ENCODE measurements at regions not wholly inside any gene's neighbourhood (a gene's known extent, or its start where the extent isn't known, plus 50 kb on each side); places are given as distances from the start of the nearest gene placed in this dataset.
A peak's percentile ranks its signal among the peaks of the same experiment; 100 is the strongest.

DNA sequence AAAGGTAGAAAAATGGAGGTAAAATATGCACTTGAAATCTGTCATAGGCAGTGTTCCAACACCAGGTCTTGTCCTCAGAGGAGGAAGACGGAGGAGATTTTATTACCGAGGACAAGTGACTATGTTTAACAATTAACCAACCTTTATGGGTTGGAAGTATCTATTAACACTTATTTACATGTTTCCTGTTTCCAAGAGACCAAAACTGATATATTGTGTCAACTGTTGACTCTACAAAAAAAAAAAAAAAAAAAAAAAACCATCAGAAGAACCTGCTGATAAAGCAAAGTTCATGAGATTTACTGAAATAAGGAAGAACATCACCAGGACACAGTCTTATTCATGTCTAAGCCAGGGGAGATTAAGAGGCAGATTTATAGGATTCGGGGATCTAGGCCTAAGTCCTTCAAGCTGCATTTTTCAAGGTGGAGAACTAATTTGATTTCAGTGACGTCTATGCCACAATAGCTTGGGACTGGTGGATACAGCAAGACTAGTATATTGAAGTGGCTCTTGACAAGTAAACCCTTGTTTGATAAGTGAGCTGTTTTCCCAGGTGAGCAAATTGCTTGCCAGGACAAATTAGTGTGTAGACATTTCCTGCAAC, 126.6 kb upstream of the NAA20 start:
- in situ Hi-C loops (cut with HindIII; ENCODE audit: low sequenced_read_pairs): loop anchor here (25.0 kb wide), 1 partner anchor 97 kb away; no protein-coding TSS in a partner anchor
- no peak for DNase-seq (ENCODE audit: low read depth, low spot score)
- H3K4me3 ChIP-seq (ENCODE audit: low read depth, low read length): no peak overlapping the region
- TF ChIP-seq, protein P1, sequence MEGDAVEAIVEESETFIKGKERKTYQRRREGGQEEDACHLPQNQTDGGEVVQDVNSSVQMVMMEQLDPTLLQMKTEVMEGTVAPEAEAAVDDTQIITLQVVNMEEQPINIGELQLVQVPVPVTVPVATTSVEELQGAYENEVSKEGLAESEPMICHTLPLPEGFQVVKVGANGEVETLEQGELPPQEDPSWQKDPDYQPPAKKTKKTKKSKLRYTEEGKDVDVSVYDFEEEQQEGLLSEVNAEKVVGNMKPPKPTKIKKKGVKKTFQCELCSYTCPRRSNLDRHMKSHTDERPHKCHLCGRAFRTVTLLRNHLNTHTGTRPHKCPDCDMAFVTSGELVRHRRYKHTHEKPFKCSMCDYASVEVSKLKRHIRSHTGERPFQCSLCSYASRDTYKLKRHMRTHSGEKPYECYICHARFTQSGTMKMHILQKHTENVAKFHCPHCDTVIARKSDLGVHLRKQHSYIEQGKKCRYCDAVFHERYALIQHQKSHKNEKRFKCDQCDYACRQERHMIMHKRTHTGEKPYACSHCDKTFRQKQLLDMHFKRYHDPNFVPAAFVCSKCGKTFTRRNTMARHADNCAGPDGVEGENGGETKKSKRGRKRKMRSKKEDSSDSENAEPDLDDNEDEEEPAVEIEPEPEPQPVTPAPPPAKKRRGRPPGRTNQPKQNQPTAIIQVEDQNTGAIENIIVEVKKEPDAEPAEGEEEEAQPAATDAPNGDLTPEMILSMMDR (IDR thresholded peaks at IDR 0.05; ENCODE audit: low read depth, low read length): no peak

- DNase-seq (ENCODE audit: low read depth, low spot score): peak; percentile 36
- TF ChIP-seq, protein P1 (IDR thresholded peaks at IDR 0.05; ENCODE audit: low read depth, low read length): no peak
- H3K4me3 ChIP-seq (ENCODE audit: low read depth, low read length): no peak overlapping the region
- in situ Hi-C loops (cut with HindIII; ENCODE audit: low sequenced_read_pairs): loop anchor here (25.0 kb wide), 1 partner anchor 94 kb away; no protein-coding TSS in a partner anchor
Observed at GRCh38 chr20:19893356-19893755, 123.8 kb upstream of the NAA20 start.

DNA sequence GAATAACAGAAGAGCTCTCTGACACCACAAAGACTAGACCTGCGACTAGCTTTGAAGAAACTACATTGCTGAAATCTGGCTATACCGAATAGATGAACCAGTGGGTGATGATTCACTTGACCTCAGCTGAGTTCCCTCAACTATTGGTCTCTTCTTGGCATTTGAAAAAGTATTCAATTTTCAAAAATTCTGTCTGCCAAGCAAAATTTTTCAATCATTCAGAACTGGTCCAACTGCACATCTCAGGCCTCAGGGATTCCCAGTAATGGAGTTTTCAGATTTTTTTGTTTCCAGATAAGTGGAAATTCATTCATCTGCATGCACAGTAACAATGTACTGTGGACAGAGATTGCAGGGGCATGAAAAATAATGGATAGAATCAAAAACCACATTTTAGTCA, 121.4 kb upstream of the NAA20 start:
- in situ Hi-C loops (cut with HindIII; ENCODE audit: low sequenced_read_pairs): loop anchor here (25.0 kb wide), 1 partner anchor 92 kb away; no protein-coding TSS in a partner anchor
- H3K4me3 ChIP-seq (ENCODE audit: low read depth, low read length): no peak overlapping the region
- TF ChIP-seq, protein P1 (IDR thresholded peaks at IDR 0.05; ENCODE audit: low read depth, low read length): no peak
- no peak for DNase-seq (ENCODE audit: low read depth, low spot score)

DNA sequence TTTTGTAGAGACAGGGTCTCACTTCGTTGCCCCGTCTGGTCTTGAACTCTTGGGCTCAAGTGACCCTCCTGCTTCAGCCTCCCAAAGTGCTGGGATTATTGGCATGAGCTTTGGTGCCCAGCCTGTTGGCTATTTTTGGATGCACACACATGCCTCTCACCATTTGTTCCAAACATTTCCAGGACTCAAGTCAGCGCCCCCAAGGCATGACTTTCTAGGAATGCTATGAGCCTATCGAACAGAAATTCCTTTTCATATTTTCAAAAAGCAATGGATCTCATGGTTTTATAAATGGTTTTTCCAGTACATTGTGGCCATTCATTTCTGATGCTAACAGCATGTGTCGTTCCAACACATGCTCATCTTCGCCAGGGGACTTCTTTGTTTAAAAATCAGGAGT, 119.3 kb upstream of the NAA20 start:
- no peak overlapping the region for H3K4me3 ChIP-seq (ENCODE audit: low read depth, low read length)
- TF ChIP-seq, protein P1 (IDR thresholded peaks at IDR 0.05; ENCODE audit: low read depth, low read length): no peak
- in situ Hi-C loops (cut with HindIII; ENCODE audit: low sequenced_read_pairs): loop anchor here (25.0 kb wide), 1 partner anchor 89 kb away; no protein-coding TSS in a partner anchor
- no peak for DNase-seq (ENCODE audit: low read depth, low spot score)

DNA sequence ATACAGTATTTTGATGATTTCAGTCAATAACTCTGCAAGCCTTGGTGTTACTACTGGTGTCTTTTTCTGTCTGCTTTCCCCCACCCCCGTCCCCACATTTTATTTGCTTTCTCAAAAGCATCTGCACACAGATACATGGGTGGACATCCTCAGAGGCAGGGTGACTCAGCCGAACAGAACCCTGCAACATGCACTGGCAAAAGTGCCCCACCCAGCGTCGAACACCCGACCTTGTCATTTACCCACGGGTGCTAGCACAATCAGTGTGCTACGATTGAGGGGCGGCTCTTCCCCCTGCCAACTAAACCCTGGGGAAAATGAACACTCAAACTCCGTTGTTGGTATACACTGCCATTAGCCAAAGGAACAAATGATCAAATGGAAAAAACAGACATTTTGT, 115.9 kb upstream of the NAA20 start:
- no peak for DNase-seq (ENCODE audit: low read depth, low spot score)
- TF ChIP-seq, protein P1 (IDR thresholded peaks at IDR 0.05; ENCODE audit: low read depth, low read length): no peak
- H3K4me3 ChIP-seq (ENCODE audit: low read depth, low read length): no peak overlapping the region
- in situ Hi-C loops (cut with HindIII; ENCODE audit: low sequenced_read_pairs): no loop called here

DNA sequence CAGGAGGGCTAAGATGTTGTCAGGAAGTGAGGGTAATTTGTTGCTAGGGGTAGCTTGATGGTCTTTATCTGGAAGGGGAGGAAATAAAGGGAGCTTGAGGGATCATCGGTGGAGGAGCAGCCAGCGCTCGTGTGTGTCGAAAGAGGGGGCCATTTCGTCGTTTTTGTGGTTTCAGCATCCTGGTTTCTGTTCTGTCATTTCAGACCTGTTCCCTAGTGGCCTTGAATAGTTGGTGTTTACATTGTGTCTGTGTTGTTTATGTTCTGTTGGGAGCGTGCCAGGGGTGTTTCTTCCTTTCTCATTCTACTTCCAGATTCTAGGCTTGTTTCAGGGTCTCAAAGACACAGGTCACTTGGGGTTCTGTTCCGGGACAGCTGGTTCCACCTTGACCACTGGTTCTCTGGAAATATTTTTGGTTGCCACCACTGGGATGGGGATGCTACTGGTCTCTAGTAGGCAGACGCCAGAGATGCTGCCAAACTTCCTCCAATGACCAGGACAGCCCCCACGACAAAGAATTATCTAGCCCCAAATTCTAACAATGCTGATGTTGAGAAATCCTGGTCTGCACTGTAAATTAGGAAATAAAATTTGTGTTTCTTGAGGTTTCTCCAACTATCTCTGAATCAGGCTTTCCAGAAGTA, 113.9 kb upstream of the NAA20 start:
- H3K4me3 ChIP-seq (ENCODE audit: low read depth, low read length): no peak overlapping the region
- peak; percentile 30 for DNase-seq (ENCODE audit: low read depth, low spot score)
- TF ChIP-seq, protein P1 (IDR thresholded peaks at IDR 0.05; ENCODE audit: low read depth, low read length): peak; percentile 30
- in situ Hi-C loops (cut with HindIII; ENCODE audit: low sequenced_read_pairs): no loop called here
